ENCODE measurements at regions not wholly inside any gene's neighbourhood (a gene's known extent, or its start where the extent isn't known, plus 50 kb on each side); places are given as distances from the start of the nearest gene placed in this dataset.
A peak's percentile ranks its signal among the peaks of the same experiment; 100 is the strongest.
"Not testable (repeated sequence)": the region's sequence is repeated elsewhere in the genome, so short reads cannot be mapped to it uniquely, and the experiment has no call there.

DNA sequence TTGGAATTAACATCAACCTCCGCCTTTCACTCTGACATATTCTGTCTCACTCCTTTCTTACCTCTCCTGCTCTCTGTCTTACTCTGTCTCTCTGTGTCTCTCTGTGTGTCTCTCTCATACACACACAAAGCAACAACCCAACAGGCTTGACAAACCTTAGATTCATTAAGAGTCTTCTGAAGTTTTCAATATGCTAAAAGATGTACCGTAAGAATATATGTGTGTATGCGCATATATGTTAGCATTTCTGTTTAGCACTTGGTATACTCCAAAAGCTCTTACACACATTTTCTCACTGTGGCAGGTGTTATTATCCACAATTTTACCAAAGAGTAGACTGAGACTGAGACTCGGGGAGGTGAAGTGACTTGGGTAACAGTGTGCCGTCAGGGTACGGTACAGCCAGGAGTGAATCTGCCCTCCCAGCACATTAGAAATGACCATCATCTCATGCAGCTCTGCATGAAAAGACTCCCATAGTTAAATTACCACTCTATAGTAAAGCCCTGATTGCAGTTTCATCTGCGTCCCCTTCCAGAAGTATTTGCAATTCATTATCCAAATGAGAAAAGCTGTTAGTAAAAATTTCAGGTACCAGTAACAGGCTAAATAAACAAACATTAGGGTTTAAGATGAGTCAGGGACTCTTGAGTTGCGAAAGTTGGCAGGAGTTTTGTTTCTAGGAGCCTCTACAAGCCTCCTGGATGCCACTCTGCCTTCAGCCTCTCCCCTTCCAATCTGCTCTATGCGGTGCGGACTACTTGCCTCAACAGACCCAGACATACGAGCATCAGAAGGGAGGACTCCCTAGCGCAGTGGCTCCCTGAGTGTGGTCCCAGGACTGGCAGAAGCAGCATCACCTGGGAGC, 195.2 kb upstream of the TMEM45B start:
- H3K4me3 Mint-ChIP-seq = no peak overlapping the region
- DNase-seq (no peak), ATAC-seq (replicated peaks in 1 of 2) (no peak)
- H3K27ac Mint-ChIP-seq = no peak overlapping the region
- H3K36me3 Mint-ChIP-seq (ENCODE audit: insufficient read depth in 2 of 2) = no peaks in the 10 kb centered on the region
- H3K9me3 Mint-ChIP-seq = peaks cover 0 to 7% of the 10 kb centered on the region in 2 donors
- H3K27me3 Mint-ChIP-seq (ENCODE audit: low read depth) = peaks cover 70% of the 10 kb centered on the region
- no peaks in the 10 kb centered on the region for H3K4me1 Mint-ChIP-seq (ENCODE audit: low read depth)

DNA sequence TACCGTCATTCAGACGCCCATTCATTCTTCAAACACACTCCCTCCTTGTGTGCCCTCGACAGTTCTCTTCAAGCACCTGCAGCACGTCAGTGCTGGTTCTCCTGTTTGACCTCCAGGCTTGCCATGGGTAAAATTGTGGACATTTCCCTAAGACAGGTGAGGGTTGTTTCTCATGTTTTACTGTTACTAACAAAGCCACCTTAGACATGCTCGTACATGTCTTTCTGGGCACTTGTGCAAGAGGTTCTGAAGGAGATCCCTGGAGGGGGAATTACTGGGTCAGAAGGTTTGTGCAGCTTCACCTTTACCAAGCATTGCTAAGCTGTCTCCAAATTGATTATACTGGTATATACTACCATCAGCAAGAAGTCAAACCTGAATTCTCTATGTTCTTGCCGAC, 189.7 kb upstream of the TMEM45B start:
- no peaks in the 10 kb centered on the region for H3K36me3 Mint-ChIP-seq (ENCODE audit: insufficient read depth in 2 of 2)
- no peak overlapping the region for H3K4me3 Mint-ChIP-seq
- H3K9me3 Mint-ChIP-seq = peaks cover 0 to 7% of the 10 kb centered on the region in 2 donors
- no peak overlapping the region for H3K27ac Mint-ChIP-seq
- H3K4me1 Mint-ChIP-seq (ENCODE audit: low read depth) = no peaks in the 10 kb centered on the region
- DNase-seq (no peak), ATAC-seq (replicated peaks in 1 of 2) (no peak)
- H3K27me3 Mint-ChIP-seq (ENCODE audit: low read depth) = peaks cover 57% of the 10 kb centered on the region

DNA sequence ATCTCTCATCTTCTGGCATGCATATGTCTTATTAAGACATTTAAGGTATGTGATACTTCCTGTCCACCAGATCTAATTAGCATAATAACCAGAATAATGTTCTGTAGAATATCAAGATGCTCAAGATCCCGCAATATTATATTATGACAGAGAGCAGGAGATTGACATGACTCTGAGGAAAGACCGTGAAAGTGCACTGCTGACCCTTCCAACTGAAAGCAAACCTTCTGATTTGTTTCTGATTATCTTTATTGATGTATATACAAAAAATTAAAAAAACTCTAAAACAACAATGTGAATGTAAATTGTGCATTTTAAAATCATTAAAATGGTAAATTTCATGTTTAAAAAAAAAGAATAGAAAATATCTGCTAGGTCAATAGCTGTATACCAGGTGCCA, 184.4 kb upstream of the TMEM45B start:
- DNase-seq = no peak
- no peaks in the 10 kb centered on the region for H3K9me3 Mint-ChIP-seq
- no peak overlapping the region for H3K4me3 Mint-ChIP-seq
- peaks cover 0 to 1% of the 10 kb centered on the region in 2 donors for H3K36me3 Mint-ChIP-seq (ENCODE audit: insufficient read depth in 2 of 2)
- peaks cover 16% of the 10 kb centered on the region for H3K27me3 Mint-ChIP-seq (ENCODE audit: low read depth)
- H3K27ac Mint-ChIP-seq = no peak overlapping the region
- ATAC-seq (replicated peaks in 1 of 2) = no peak
- H3K4me1 Mint-ChIP-seq (ENCODE audit: low read depth) = peaks cover 13% of the 10 kb centered on the region

DNA sequence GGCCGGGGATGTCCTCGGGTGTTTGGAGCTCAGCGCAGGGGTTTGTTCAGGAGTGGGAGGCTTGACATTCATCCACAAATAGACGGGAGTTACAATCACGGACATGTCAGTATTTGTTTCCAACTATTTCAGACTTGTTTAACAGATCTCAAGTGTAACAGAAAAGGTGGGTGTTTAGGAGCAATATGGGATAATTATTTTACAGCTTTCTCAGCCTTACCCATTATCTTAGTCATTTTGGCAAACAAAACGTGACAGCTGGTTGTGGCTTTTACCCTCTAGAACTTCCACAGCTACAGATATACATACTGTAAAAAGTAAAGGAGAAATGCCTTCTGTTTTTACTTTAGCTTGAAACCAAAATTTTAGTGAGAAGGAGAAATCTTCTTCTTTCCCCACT, 178.7 kb upstream of the TMEM45B start:
- Mint-ChIP-seq H3K27ac (peak overlapping the region; percentile 44), H3K9me3 (peaks cover 0 to 2% of the 10 kb centered on the region in 2 donors), H3K36me3 (ENCODE audit: insufficient read depth in 2 of 2) (peaks cover 5 to 11% of the 10 kb centered on the region in 2 donors), H3K27me3 (ENCODE audit: low read depth) (no peaks in the 10 kb centered on the region), H3K4me3 (peak overlapping the region; percentile 44 to 46), H3K4me1 (ENCODE audit: low read depth) (peaks cover 68% of the 10 kb centered on the region)
- no peak for DNase-seq
- no peak for ATAC-seq (replicated peaks in 1 of 2)

DNA sequence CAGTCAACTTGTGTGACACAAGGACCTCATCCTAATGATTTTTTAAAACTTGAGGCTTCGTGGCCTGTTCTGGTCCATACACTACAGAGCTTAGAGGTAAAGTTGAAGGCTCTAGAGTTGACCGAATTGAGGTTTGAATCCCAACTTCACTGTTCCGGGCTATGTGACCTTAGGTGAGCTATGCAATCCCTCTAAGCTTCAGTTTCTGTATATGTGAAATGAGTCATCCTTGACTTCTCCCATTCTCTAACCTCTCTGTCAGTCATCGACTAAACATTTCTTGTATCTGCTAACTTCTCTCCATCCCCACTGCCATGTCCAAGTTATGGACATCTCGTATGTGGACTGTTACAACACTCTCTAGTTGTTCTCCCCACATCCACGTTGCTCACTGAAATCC, 178.2 kb upstream of the TMEM45B start:
- peak in 1 of 2 donors; percentile 20 for DNase-seq

DNA sequence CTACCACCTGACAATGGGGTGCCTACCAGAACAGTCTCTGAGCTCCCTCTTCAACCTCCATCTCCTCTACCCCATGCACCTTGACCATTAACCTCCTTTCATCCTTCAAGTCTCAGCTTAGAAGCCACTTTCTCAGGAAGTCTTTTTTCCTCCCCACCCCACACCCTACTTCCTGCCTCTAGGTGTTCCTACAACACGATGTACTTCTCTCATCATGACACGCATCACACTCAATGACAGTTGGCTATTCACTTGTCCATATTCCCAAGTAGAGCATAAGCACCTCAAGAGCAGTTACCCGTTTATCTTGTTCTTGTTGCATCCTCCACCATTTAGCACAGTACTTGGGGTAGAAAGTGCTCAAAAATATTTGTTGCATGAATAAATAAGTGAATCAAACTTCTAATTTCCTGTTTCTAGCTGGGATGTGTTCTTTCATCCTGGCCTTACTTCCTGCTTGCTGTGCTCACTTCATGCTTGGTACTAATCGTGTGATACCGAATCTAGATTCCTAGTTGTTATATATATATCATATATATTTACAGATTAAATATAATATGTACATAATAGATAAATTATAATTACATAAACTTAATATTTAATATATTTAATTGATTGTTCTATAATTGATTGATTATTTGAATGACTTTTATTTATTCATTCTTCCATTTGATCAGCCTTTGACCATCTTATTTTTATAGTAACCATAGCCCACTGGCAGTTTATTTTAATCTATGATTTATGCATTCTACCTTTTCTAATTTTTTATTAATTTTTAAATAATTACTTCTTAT, 177.5 kb upstream of the TMEM45B start:
- H3K36me3 Mint-ChIP-seq (ENCODE audit: insufficient read depth in 2 of 2) = peaks cover 8 to 16% of the 10 kb centered on the region in 2 donors
- ATAC-seq (replicated peaks in 1 of 2) (no peak), DNase-seq (no peak)
- peak overlapping the region; percentile 44 for H3K27ac Mint-ChIP-seq
- H3K4me3 Mint-ChIP-seq = peak overlapping the region; percentile 44 to 46
- H3K27me3 Mint-ChIP-seq (ENCODE audit: low read depth) = no peaks in the 10 kb centered on the region
- peaks cover 4 to 6% of the 10 kb centered on the region in 2 donors for H3K9me3 Mint-ChIP-seq
- peaks cover 81% of the 10 kb centered on the region for H3K4me1 Mint-ChIP-seq (ENCODE audit: low read depth)

More for the DNA sequence above, 178.2 kb upstream of the TMEM45B start:
- no peaks in the 10 kb centered on the region for H3K27me3 Mint-ChIP-seq (ENCODE audit: low read depth)
- peaks cover 73% of the 10 kb centered on the region for H3K4me1 Mint-ChIP-seq (ENCODE audit: low read depth)
- ATAC-seq (replicated peaks in 1 of 2) = peak; percentile 57 to 65
- H3K4me3 Mint-ChIP-seq = peak overlapping the region; percentile 44 to 46
- peak overlapping the region; percentile 44 for H3K27ac Mint-ChIP-seq
- H3K36me3 Mint-ChIP-seq (ENCODE audit: insufficient read depth in 2 of 2) = peaks cover 8 to 13% of the 10 kb centered on the region in 2 donors
- peaks cover 2 to 4% of the 10 kb centered on the region in 2 donors for H3K9me3 Mint-ChIP-seq

DNA sequence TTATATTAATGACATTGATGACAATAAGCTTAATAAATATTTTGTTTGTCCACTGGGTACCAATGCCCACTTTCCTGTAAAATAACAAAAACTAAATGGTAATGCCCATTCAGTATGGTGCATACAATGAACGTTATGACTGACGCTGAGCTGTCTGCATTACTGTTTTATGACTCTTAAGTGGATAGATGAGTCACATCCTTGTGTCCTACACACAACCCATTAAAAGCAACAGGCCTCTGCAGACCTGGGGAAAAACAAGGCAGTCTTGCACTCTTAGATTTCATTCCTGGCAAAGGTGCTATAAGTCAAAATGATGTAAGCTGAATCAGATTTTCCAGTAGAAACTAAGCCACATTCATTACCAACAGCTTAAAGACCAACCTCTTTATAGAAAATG, 176.3 kb upstream of the TMEM45B start:
- peak; percentile 56 to 72 for DNase-seq
- Mint-ChIP-seq H3K4me1 (ENCODE audit: low read depth) (peaks cover 83% of the 10 kb centered on the region), H3K9me3 (peaks cover 4 to 6% of the 10 kb centered on the region in 2 donors), H3K27me3 (ENCODE audit: low read depth) (peaks cover under 1% of the 10 kb centered on the region), H3K36me3 (ENCODE audit: insufficient read depth in 2 of 2) (peaks cover 8 to 16% of the 10 kb centered on the region in 2 donors), H3K4me3 (peak overlapping the region; percentile 56 to 72), H3K27ac (peak overlapping the region; percentile 94)
- peak; percentile 77 to 81 for ATAC-seq (replicated peaks in 1 of 2)

DNA sequence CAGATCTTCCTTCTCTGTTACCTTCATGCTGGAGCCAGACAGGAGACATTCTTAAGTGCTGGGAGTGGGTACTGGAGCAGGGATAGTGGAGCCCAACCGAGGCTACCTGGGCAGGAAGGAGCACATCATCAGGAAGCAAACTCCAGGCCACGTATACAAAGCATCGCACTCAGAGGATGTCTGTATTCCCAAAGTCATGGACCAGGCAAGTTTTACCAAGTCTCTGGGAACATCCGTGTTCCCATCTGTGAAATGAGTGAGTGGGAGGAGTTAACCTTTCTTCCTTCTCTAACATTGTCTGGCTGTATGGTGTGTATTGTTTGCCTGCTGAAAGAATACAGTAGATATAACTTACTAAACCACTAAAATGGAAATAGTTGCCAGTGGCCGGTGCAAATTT, 175.0 kb upstream of the TMEM45B start:
- Mint-ChIP-seq H3K4me1 (ENCODE audit: low read depth) (peaks cover 92% of the 10 kb centered on the region), H3K9me3 (peaks cover 5 to 6% of the 10 kb centered on the region in 2 donors), H3K27me3 (ENCODE audit: low read depth) (peaks cover 13% of the 10 kb centered on the region), H3K27ac (no peak overlapping the region), H3K36me3 (ENCODE audit: insufficient read depth in 2 of 2) (peaks cover 10 to 16% of the 10 kb centered on the region in 2 donors), H3K4me3 (peak overlapping the region in 1 of 2 donors; percentile 43)
- DNase-seq (no peak), ATAC-seq (replicated peaks in 1 of 2) (no peak)

DNA sequence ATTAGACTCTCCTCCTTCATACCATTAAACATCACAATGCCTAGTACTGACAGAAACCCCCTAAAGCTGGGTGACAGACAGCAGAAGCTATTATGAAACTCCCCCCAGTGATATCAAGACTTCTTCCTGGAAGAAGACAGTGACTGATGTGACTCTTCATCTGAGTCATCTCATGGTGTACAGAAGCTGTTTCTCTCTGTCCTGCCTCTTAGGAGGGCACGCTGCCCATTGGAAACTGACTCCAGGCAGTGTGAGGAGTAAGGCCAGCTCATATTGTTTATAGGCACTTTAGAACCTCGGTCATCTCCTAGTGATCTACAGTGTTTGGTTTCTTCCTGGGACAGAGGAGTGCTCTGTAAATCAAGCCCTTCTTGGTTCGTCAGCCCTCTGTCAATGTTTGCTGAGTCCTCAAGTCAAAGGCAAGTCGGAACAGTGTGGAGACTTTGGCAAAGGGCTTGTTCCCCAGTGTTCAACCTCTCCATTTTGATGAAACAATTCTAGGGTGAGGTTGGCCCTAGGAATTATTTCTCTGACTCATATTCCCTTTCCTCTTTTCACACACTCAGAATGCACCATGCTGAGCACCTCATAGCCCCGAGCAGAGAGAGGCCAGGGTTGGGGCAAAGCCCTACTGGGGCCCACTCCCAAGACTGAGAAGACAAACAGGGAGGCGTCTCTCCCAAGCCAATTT, 172.5 kb upstream of the TMEM45B start:
- peaks cover 8 to 16% of the 10 kb centered on the region in 2 donors for H3K36me3 Mint-ChIP-seq (ENCODE audit: insufficient read depth in 2 of 2)
- H3K4me1 Mint-ChIP-seq (ENCODE audit: low read depth) = peaks cover 88% of the 10 kb centered on the region
- DNase-seq (peak; percentile 53 to 58), ATAC-seq (replicated peaks in 1 of 2) (peak; percentile 75 to 77)
- H3K27me3 Mint-ChIP-seq (ENCODE audit: low read depth) = peaks cover 24% of the 10 kb centered on the region
- peak overlapping the region; percentile 96 for H3K27ac Mint-ChIP-seq
- peak overlapping the region; percentile 66 to 78 for H3K4me3 Mint-ChIP-seq
- peaks cover 6 to 7% of the 10 kb centered on the region in 2 donors for H3K9me3 Mint-ChIP-seq

DNA sequence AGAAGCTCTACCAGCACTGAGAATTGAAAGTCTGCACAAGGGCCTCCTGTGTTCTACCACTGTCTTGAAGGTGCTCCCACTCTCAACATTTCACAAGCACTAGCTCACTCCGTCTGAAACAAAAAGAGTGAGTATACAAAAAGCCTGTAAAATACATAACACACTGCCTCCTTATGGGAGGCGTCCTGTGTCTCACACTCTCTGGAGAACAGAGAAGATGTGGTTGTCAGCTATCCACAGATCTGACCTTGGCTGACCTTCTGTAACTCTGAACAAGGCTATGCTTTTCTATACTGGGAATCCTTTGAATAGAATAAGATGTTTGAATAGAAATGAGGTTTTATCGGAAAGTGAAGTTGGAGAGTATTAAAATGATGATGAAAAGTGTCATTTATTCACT, 171.3 kb upstream of the TMEM45B start:
- H3K36me3 Mint-ChIP-seq (ENCODE audit: insufficient read depth in 2 of 2) = peaks cover 7 to 9% of the 10 kb centered on the region in 2 donors
- peak overlapping the region; percentile 27 to 67 for H3K4me3 Mint-ChIP-seq
- DNase-seq = no peak
- ATAC-seq (replicated peaks in 1 of 2) = no peak
- peaks cover 5 to 7% of the 10 kb centered on the region in 2 donors for H3K9me3 Mint-ChIP-seq
- peaks cover 85% of the 10 kb centered on the region for H3K4me1 Mint-ChIP-seq (ENCODE audit: low read depth)
- peaks cover 31% of the 10 kb centered on the region for H3K27me3 Mint-ChIP-seq (ENCODE audit: low read depth)
- peak overlapping the region; percentile 83 for H3K27ac Mint-ChIP-seq

DNA sequence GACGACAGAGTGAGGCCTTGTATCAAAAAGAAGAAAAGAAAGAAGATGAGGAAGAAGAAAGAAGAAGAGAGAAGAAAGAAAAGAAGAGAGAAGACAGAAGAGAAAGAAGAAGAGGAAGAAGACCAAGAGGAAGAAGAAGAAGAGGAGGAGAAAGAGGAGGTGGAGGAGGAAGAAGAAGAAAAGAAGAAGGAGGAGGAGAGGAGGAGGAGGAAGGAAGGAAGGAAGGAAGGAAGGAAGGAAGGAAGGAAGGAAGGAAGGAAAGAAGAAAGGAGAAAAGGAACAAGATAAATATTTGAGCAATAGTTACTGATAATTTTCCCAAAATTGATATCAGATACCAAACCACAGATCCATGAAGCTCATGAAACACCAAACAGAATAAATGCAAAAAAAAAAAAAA, 169.7 kb upstream of the TMEM45B start:
- H3K4me3 Mint-ChIP-seq = no peak overlapping the region
- peaks cover 69% of the 10 kb centered on the region for H3K4me1 Mint-ChIP-seq (ENCODE audit: low read depth)
- ATAC-seq (replicated peaks in 1 of 2) (no peak), DNase-seq (no peak)
- no peak overlapping the region for H3K27ac Mint-ChIP-seq
- peaks cover 5 to 7% of the 10 kb centered on the region in 2 donors for H3K9me3 Mint-ChIP-seq
- H3K36me3 Mint-ChIP-seq (ENCODE audit: insufficient read depth in 2 of 2) = peaks cover 8 to 9% of the 10 kb centered on the region in 2 donors
- peaks cover 31% of the 10 kb centered on the region for H3K27me3 Mint-ChIP-seq (ENCODE audit: low read depth)

DNA sequence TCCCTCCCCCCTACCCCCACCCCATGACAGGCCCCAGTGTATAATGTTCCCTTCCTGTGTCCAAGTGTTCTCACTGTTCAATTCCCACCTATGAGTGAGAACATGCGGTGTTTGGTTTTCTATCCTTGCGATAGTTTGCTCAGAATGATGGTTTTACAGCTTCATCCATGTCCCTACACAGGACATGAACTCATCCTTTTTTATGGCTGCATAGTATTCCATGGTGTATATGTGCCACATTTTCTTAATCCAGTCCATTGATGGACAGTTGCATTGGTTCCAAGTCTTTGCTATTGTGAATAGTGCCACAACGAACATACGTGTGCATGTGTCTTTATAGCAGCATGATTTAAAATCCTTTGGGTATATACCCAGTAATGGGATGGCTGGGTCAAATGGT, 165.6 kb upstream of the TMEM45B start:
- peaks cover 28% of the 10 kb centered on the region for H3K4me1 Mint-ChIP-seq (ENCODE audit: low read depth)
- not testable (repeated sequence) for H3K4me3 Mint-ChIP-seq; DNase-seq; ATAC-seq (replicated peaks in 1 of 2); H3K27ac Mint-ChIP-seq
- peaks cover 11 to 12% of the 10 kb centered on the region in 2 donors for H3K36me3 Mint-ChIP-seq (ENCODE audit: insufficient read depth in 2 of 2)
- peaks cover 23% of the 10 kb centered on the region for H3K27me3 Mint-ChIP-seq (ENCODE audit: low read depth)
- peaks cover 6 to 14% of the 10 kb centered on the region in 2 donors for H3K9me3 Mint-ChIP-seq

Measured in activated T-cell treated with anti-CD3 and anti-CD28 coated beads, Interleukin-2, amount 50 U/mL, for 72 hours (primary cell).